Progenitor cell of endocrine pancreas (in vitro differentiated cells): ENCODE measurements at regions not wholly inside any gene's neighbourhood (a gene's known extent, or its start where the extent isn't known, plus 50 kb on each side); places are given as distances from the start of the nearest gene placed in this dataset.

Experiments
- DNase-seq: peaks from one replicate; pipeline ENCODE4 v3.0.0; 2021; ENCODE audit warnings: low spot score; ENCODE audit not compliant: unreplicated experiment
- H3K27ac Mint-ChIP-seq: 2 replicates; pipeline ENCODE4 v1.8.0; 2021; ENCODE audit warnings: mild to moderate bottlenecking, moderate library complexity, mixed read lengths
- H3K27me3 Mint-ChIP-seq: 2 replicates; pipeline ENCODE4 v1.8.0; 2021; ENCODE audit warnings: mixed read lengths
- H3K36me3 Mint-ChIP-seq: 2 replicates; pipeline ENCODE4 v1.8.0; 2022; ENCODE audit warnings: mixed read lengths; ENCODE audit not compliant: insufficient read depth
- H3K4me1 Mint-ChIP-seq: 2 replicates; pipeline ENCODE4 v1.8.0; 2021; ENCODE audit warnings: low read depth, mixed read lengths
- H3K4me3 Mint-ChIP-seq: 2 replicates; pipeline ENCODE4 v1.8.0; 2021; ENCODE audit warnings: low read depth, mild to moderate bottlenecking, moderate library complexity, mixed read lengths
- H3K9me3 Mint-ChIP-seq: 2 replicates; pipeline ENCODE4 v1.8.0; 2021; ENCODE audit warnings: low read depth, mixed read lengths
- CTCF ChIP-seq: fragments of 200-600 bp; sonication (generic); IDR thresholded peaks from one replicate; pipeline ENCODE4 v1.5.0; 2021; ENCODE audit warnings: antibody characterized with exemption, mild to moderate bottlenecking; ENCODE audit not compliant: unreplicated experiment

GRCh38 chr3:72316501-72317279 is 531.6 kb downstream of the SHQ1 start:
- no peak overlapping the region for H3K27ac Mint-ChIP-seq

GRCh38 chr3:72313308-72313707 is 528.4 kb upstream of the PROK2 start:
- no peaks in the 10 kb centered on the region for H3K9me3 Mint-ChIP-seq
- H3K27me3 Mint-ChIP-seq = peaks cover 7% of the 10 kb centered on the region
- no peak overlapping the region for H3K4me3 Mint-ChIP-seq
- DNase-seq = no peak
- peaks cover 4% of the 10 kb centered on the region for H3K4me1 Mint-ChIP-seq
- H3K36me3 Mint-ChIP-seq = no peaks in the 10 kb centered on the region
- no peak overlapping the region for H3K27ac Mint-ChIP-seq
- no peak for TF ChIP-seq CTCF

More at GRCh38 chr3:72316501-72317279, 531.6 kb downstream of the SHQ1 start:
- Mint-ChIP-seq H3K4me3 (no peak overlapping the region), H3K9me3 (no peaks in the 10 kb centered on the region), H3K27me3 (peaks cover 1% of the 10 kb centered on the region), H3K36me3 (no peaks in the 10 kb centered on the region), H3K4me1 (peaks cover 3% of the 10 kb centered on the region)
- no peak for DNase-seq
- no peak for TF ChIP-seq CTCF

GRCh38 chr3:72312339-72312738 is 527.4 kb upstream of the PROK2 start:
- H3K36me3 Mint-ChIP-seq = no peaks in the 10 kb centered on the region
- H3K4me3 Mint-ChIP-seq = no peak overlapping the region
- no peak for DNase-seq
- H3K27me3 Mint-ChIP-seq = peaks cover 7% of the 10 kb centered on the region
- TF ChIP-seq CTCF = no peak
- no peak overlapping the region for H3K27ac Mint-ChIP-seq
- peaks cover 4% of the 10 kb centered on the region for H3K4me1 Mint-ChIP-seq
- H3K9me3 Mint-ChIP-seq = no peaks in the 10 kb centered on the region

- no peak for TF ChIP-seq CTCF
- H3K27ac Mint-ChIP-seq = no peak overlapping the region
- no peak overlapping the region for H3K4me3 Mint-ChIP-seq
Measured at GRCh38 chr3:72311425-72311824, 526.5 kb upstream of the PROK2 start.

GRCh38 chr3:72310419-72311380 is 525.8 kb upstream of the PROK2 start:
- Mint-ChIP-seq H3K4me3 (no peak overlapping the region), H3K27ac (no peak overlapping the region), H3K9me3 (no peaks in the 10 kb centered on the region), H3K4me1 (peaks cover 8% of the 10 kb centered on the region), H3K27me3 (peaks cover 7% of the 10 kb centered on the region), H3K36me3 (no peaks in the 10 kb centered on the region)
- DNase-seq = no peak
- TF ChIP-seq CTCF = no peak

More at GRCh38 chr3:72311425-72311824, 526.5 kb upstream of the PROK2 start:
- no peak for DNase-seq
- no peaks in the 10 kb centered on the region for H3K36me3 Mint-ChIP-seq
- peaks cover 7% of the 10 kb centered on the region for H3K27me3 Mint-ChIP-seq
- H3K4me1 Mint-ChIP-seq = peaks cover 8% of the 10 kb centered on the region
- H3K9me3 Mint-ChIP-seq = no peaks in the 10 kb centered on the region
